HG03378 (cell line): ENCODE measurements at regions not wholly inside any gene's neighbourhood (a gene's known extent, or its start where the extent isn't known, plus 50 kb on each side); places are given as distances from the start of the nearest gene placed in this dataset.

Experiments
- ATAC-seq: cut with Tn5 transposase; IDR thresholded peaks from one replicate; pipeline ENCODE4 v1.9.1; 2021; ENCODE audit warnings: mild to moderate bottlenecking, moderate library complexity; ENCODE audit not compliant: unreplicated experiment

GRCh38 chr9:23622396-23622795 is 203.6 kb downstream of the ELAVL2 start:
- no peak for ATAC-seq

- no peak for ATAC-seq
Measured at GRCh38 chr9:23630488-23630887, 195.6 kb downstream of the ELAVL2 start.

GRCh38 chr9:23635276-23635675 is 190.8 kb downstream of the ELAVL2 start:
- ATAC-seq: no peak

GRCh38 chr9:23636199-23636598 is 189.8 kb downstream of the ELAVL2 start:
- no peak for ATAC-seq

GRCh38 chr9:23638011-23638410 is 188.0 kb downstream of the ELAVL2 start:
- ATAC-seq: no peak

- no peak for ATAC-seq
Measured at GRCh38 chr9:23638837-23639426, 187.1 kb downstream of the ELAVL2 start.
